Ishikawa (cell line): ENCODE measurements at regions not wholly inside any gene's neighbourhood (a gene's known extent, or its start where the extent isn't known, plus 50 kb on each side); places are given as distances from the start of the nearest gene placed in this dataset.

Experiments
- CREB1 ChIP-seq: IDR thresholded peaks from 2 replicates; pipeline ENCODE4 v1.6.1; 2012; ENCODE audit warnings: low read depth
- EP300 ChIP-seq: IDR thresholded peaks from 2 replicates; pipeline ENCODE4 v1.6.1; 2012; ENCODE audit warnings: borderline replicate concordance
- RAD21 ChIP-seq: IDR thresholded peaks from 2 replicates; pipeline ENCODE4 v1.6.1; 2012; ENCODE audit warnings: low read depth
- REST ChIP-seq: IDR thresholded peaks from 2 replicates; pipeline ENCODE4 v1.6.1; 2012; ENCODE audit warnings: low read depth, mild to moderate bottlenecking
- TAF1 ChIP-seq: IDR thresholded peaks from 2 replicates; pipeline ENCODE4 v1.6.1; 2012; ENCODE audit warnings: low read depth, mild to moderate bottlenecking
- TEAD4 ChIP-seq: IDR thresholded peaks from 2 replicates; pipeline ENCODE4 v1.6.1; 2012
- USF1 ChIP-seq: IDR thresholded peaks from 2 replicates; pipeline ENCODE4 v1.6.1; 2012
- ZBTB7A ChIP-seq: IDR thresholded peaks from 2 replicates; pipeline ENCODE4 v1.6.1; 2012; ENCODE audit warnings: low read depth

- TF ChIP-seq CREB1 (no peak), TAF1 (no peak), ZBTB7A (no peak), TEAD4 (no peak), USF1 (no peak), REST (no peak), RAD21 (no peak), EP300 (no peak)
Measured at GRCh38 chr2:187918996-187919821, 365.0 kb upstream of the TFPI start.
